Body of pancreas (tissue), 4 donors: ENCODE measurements at regions not wholly inside any gene's neighbourhood (a gene's known extent, or its start where the extent isn't known, plus 50 kb on each side); places are given as distances from the start of the nearest gene placed in this dataset.

Experiments used
- CTCF ChIP-seq, 7 experiments: fragments of 450-650 bp in 4 of 7; fragments of 200-600 bp in 3 of 7; sonication (generic) in 3 of 7; IDR thresholded peaks; one replicate each; pipeline ENCODE4 v1.5.1; 2016 to 2019; ENCODE audit warnings: antibody characterized with exemption in 7 of 7
- POLR2A ChIP-seq, 3 donors: fragments of 450-650 bp; IDR thresholded peaks; one replicate each; pipeline ENCODE4 v1.6.1; 2016; ENCODE audit warnings: antibody characterized with exemption in 3 of 3, mild to moderate bottlenecking in 2 of 3

- no peak for TF ChIP-seq CTCF (IDR thresholded peaks at IDR 0.05)
- TF ChIP-seq POLR2A (IDR thresholded peaks at IDR 0.05), result no peak
Measured at GRCh38 chr5:145233461-145233860, 601.7 kb downstream of the PRELID2 start.
